Osteoblast (primary cell): ENCODE measurements at regions not wholly inside any gene's neighbourhood (a gene's known extent, or its start where the extent isn't known, plus 50 kb on each side); places are given as distances from the start of the nearest gene placed in this dataset.

Experiments used
- DNase-seq: peaks from one replicate; pipeline ENCODE4 v3.0.0; 2011; ENCODE audit warnings: low spot score, mixed read lengths; ENCODE audit not compliant: insufficient read length; ENCODE audit errors: missing footprints
- H2AFZ ChIP-seq: 2 replicates; pipeline ENCODE4 v1.6.0; 2011; ENCODE audit warnings: mild to moderate bottlenecking, low read length
- H3K27ac ChIP-seq: 2 replicates; pipeline ENCODE4 v1.5.1; 2011; ENCODE audit warnings: mild to moderate bottlenecking, low read depth, low read length, moderate library complexity
- H3K27me3 ChIP-seq: 2 replicates; pipeline ENCODE4 v1.6.0; 2012; ENCODE audit warnings: mild to moderate bottlenecking, control low read depth, inconsistent platforms, low read length, moderate library complexity; ENCODE audit not compliant: insufficient read depth
- H3K36me3 ChIP-seq: 2 replicates; pipeline ENCODE4 v1.5.1; 2011; ENCODE audit warnings: mild to moderate bottlenecking, low read length, control low read depth, moderate library complexity; ENCODE audit not compliant: insufficient read depth
- H3K4me1 ChIP-seq: 2 replicates; pipeline ENCODE4 v1.5.1; 2011; ENCODE audit warnings: mild to moderate bottlenecking, low read length, control low read depth, moderate library complexity; ENCODE audit not compliant: insufficient read depth
- H3K4me2 ChIP-seq: 2 replicates; pipeline ENCODE4 v1.6.0; 2011; ENCODE audit warnings: mild to moderate bottlenecking, low read length; ENCODE audit not compliant: insufficient read depth
- H3K4me3 ChIP-seq: fragments of 200-600 bp; sonication (generic); 3 replicates; pipeline ENCODE4 v1.5.1; 2012; ENCODE audit warnings: mild to moderate bottlenecking, low read length, inconsistent platforms; ENCODE audit not compliant: insufficient read depth
- H3K79me2 ChIP-seq: 2 replicates; pipeline ENCODE4 v1.6.0; 2012; ENCODE audit warnings: mild to moderate bottlenecking, low read length, control low read depth, inconsistent platforms; ENCODE audit not compliant: insufficient read depth
- H3K9me3 ChIP-seq: 2 replicates; pipeline ENCODE4 v1.5.1; 2011; ENCODE audit warnings: low read depth, low read length, control low read depth
- H4K20me1 ChIP-seq: 2 replicates; pipeline ENCODE4 v1.6.0; 2012; ENCODE audit warnings: mild to moderate bottlenecking, low read length, control low read depth; ENCODE audit not compliant: insufficient read depth
- CTCF ChIP-seq: IDR thresholded peaks from 2 replicates; pipeline ENCODE4 v1.5.1; 2011; ENCODE audit warnings: mild to moderate bottlenecking, low read depth, low read length, moderate library complexity; ENCODE audit errors: extremely low read depth

GRCh38 chr15:95793231-95793630 lies 537.3 kb upstream of the NR2F2 start:
- no peak for TF ChIP-seq CTCF
- no peaks in the 10 kb centered on the region for H3K4me1 ChIP-seq
- H3K4me2 ChIP-seq = no peak overlapping the region
- H3K4me3 ChIP-seq = no peak overlapping the region
- no peaks in the 10 kb centered on the region for H3K79me2 ChIP-seq
- no peak for DNase-seq
- H3K27ac ChIP-seq = no peak overlapping the region
- no peaks in the 10 kb centered on the region for H3K27me3 ChIP-seq
- H3K9me3 ChIP-seq = no peaks in the 10 kb centered on the region
- no peaks in the 10 kb centered on the region for H3K36me3 ChIP-seq
- H2AFZ ChIP-seq = no peak overlapping the region
- H4K20me1 ChIP-seq = no peaks in the 10 kb centered on the region

GRCh38 chr15:95795386-95795785 lies 535.1 kb upstream of the NR2F2 start:
- no peak overlapping the region for H2AFZ ChIP-seq
- H3K79me2 ChIP-seq = no peaks in the 10 kb centered on the region
- H3K4me3 ChIP-seq = no peak overlapping the region
- no peaks in the 10 kb centered on the region for H3K4me1 ChIP-seq
- H3K9me3 ChIP-seq = no peaks in the 10 kb centered on the region
- H3K4me2 ChIP-seq = no peak overlapping the region
- no peak overlapping the region for H3K27ac ChIP-seq
- DNase-seq = peak; percentile 21
- H3K27me3 ChIP-seq = no peaks in the 10 kb centered on the region
- TF ChIP-seq CTCF = no peak
- no peaks in the 10 kb centered on the region for H4K20me1 ChIP-seq
- H3K36me3 ChIP-seq = no peaks in the 10 kb centered on the region

GRCh38 chr15:95799286-95800200 lies 531.0 kb upstream of the NR2F2 start:
- H2AFZ ChIP-seq = no peak overlapping the region
- DNase-seq = peak; percentile 8
- no peaks in the 10 kb centered on the region for H3K36me3 ChIP-seq
- TF ChIP-seq CTCF = no peak
- H3K4me1 ChIP-seq = no peaks in the 10 kb centered on the region
- H3K27me3 ChIP-seq = no peaks in the 10 kb centered on the region
- H3K79me2 ChIP-seq = no peaks in the 10 kb centered on the region
- H3K4me3 ChIP-seq = no peak overlapping the region
- H4K20me1 ChIP-seq = no peaks in the 10 kb centered on the region
- no peaks in the 10 kb centered on the region for H3K9me3 ChIP-seq
- H3K4me2 ChIP-seq = no peak overlapping the region
- H3K27ac ChIP-seq = no peak overlapping the region

GRCh38 chr15:95804484-95804883 lies 526.0 kb upstream of the NR2F2 start:
- Histone ChIP-seq H3K79me2 (no peaks in the 10 kb centered on the region), H3K36me3 (no peaks in the 10 kb centered on the region), H4K20me1 (no peaks in the 10 kb centered on the region), H3K27ac (no peak overlapping the region), H3K4me2 (no peak overlapping the region), H3K4me1 (no peaks in the 10 kb centered on the region), H2AFZ (no peak overlapping the region), H3K9me3 (peaks cover 4% of the 10 kb centered on the region), H3K27me3 (no peaks in the 10 kb centered on the region), H3K4me3 (no peak overlapping the region)
- no peak for TF ChIP-seq CTCF
- no peak for DNase-seq
